K562 (cell line): ENCODE measurements at regions not wholly inside any gene's neighbourhood (a gene's known extent, or its start where the extent isn't known, plus 50 kb on each side); places are given as distances from the start of the nearest gene placed in this dataset.

ENCODE experiments used
- ZFX ChIP-seq: sonication (generic); formaldehyde crosslinking; IDR thresholded peaks from 2 replicates; pipeline ENCODE4 v1.8.0; 2022; ENCODE audit warnings: mild to moderate bottlenecking, missing genetic modification reagents, moderate library complexity
- TF ChIP-seq, protein P1 (sequence below): sonication (generic); formaldehyde crosslinking; IDR thresholded peaks from 2 replicates; pipeline ENCODE4 v1.8.1; 2023; ENCODE audit warnings: mild to moderate bottlenecking, missing genetic modification reagents

DNA sequence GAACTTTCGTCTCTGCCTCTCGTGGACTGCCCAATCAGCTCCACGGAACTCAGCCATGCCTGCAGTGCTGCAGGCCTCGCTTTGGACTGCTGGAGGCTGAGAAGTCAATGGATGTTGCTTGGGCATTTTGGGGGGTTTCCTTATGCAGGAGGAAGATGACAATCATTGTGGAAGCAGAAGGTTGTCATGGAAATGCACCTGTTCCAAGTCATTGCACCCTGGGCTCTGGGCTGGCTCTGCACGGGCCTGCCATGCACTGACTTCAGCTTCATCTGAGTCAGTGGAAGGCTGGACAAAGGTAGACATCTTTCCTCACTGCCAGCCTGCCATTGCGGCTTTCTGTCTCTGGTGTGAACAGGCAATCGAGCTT lies 217.3 kb downstream of the RPS24 start:
- TF ChIP-seq, protein P1, sequence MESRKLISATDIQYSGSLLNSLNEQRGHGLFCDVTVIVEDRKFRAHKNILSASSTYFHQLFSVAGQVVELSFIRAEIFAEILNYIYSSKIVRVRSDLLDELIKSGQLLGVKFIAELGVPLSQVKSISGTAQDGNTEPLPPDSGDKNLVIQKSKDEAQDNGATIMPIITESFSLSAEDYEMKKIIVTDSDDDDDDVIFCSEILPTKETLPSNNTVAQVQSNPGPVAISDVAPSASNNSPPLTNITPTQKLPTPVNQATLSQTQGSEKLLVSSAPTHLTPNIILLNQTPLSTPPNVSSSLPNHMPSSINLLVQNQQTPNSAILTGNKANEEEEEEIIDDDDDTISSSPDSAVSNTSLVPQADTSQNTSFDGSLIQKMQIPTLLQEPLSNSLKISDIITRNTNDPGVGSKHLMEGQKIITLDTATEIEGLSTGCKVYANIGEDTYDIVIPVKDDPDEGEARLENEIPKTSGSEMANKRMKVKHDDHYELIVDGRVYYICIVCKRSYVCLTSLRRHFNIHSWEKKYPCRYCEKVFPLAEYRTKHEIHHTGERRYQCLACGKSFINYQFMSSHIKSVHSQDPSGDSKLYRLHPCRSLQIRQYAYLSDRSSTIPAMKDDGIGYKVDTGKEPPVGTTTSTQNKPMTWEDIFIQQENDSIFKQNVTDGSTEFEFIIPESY = no peak
- no peak for TF ChIP-seq ZFX
